Germinal center (tissue), 1 donor: ENCODE measurements at regions not wholly inside any gene's neighbourhood (a gene's known extent, or its start where the extent isn't known, plus 50 kb on each side); places are given as distances from the start of the nearest gene placed in this dataset.
"Not testable (repeated sequence)": the region's sequence is repeated elsewhere in the genome, so short reads cannot be mapped to it uniquely, and the experiment has no call there.

Experiments
- DNase-seq: peaks from one replicate; pipeline ENCODE4 v3.0.0; 2012; ENCODE audit warnings: mixed read lengths, low spot score

DNA sequence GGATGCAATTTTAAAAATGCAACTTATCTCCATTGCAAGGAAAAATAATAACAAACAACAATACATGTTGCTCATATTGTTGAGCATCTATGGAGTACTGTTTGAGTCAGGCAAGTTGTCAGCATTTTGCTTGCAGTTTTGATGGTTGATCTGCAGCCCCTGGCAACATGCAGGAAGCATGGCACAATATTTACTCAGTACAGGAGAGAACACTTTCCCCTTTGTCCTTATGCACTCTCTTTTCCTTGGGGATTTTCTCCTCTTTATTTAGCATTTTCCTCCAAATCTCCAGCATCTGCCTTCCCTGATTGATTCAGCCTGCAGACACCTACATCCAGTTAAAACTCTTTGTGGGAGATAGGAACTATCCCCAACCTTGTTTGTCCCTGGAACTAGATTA lies 620.5 kb upstream of the LRRN3 start:
- no peak for DNase-seq

DNA sequence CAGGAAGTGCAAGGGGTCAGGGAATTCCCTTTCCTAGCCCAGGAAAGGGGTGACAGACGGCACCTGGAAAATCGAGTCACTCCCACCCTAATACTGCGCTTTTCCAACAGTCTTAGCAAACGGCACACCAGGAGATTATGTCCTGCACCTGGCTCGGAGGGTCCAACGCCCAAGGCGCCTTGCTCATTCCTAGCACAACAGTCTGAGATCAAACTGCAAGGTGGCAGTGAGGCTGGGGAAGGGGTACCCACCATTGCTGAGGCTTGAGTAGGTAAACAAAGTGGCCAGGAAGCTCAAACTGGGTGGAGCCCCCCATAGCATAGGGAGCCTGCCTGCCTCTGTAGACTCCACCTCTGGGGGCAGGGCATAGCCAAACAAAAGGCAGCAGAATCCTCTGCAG lies 618.5 kb upstream of the LRRN3 start:
- DNase-seq = not testable (repeated sequence)

- DNase-seq = no peak
These were observed 610.0 kb upstream of the LRRN3 start for GRCh38 chr7:110480964-110481363.

DNA sequence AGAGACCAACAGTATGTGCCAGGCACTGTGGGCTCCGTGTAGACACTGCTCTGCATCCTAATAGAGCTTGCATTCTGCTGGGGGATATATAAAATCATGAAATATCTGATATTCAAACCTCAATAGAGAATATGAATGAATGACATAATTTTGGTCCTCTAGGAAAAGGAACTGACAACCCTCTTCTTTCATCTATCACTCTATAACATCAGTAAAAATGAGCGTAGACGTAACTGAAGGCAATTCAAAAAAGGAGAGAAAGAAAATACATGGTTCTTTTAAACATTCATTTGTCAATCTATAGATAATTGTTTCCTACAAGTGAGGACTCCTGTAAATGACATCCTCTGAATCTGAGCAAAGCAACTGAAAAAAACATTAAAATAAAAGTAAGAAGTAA lies 607.4 kb upstream of the LRRN3 start:
- DNase-seq = no peak

- no peak for DNase-seq
These were observed 606.6 kb upstream of the LRRN3 start for GRCh38 chr7:110484356-110484755.

DNA sequence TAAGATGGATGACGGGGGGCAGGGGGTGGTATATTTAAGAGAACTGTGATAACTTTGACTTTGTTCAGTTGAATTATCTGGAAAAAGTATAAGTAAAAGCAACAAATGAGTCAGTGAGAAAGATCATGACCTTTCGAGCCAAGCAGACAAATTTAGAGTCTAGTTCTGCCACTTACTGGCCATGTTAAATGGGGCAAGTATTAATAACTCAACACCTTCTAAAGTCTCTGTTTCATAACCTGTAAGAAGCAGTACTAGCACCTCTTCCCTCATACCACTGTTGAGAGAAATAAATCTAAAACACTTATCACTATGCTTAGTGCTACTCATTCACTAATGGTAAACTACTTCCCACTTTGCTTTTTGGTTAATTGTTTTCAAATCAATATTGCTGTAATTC lies 604.4 kb upstream of the LRRN3 start:
- DNase-seq = no peak

GRCh38 chr7:110502888-110503465 lies 588.0 kb upstream of the LRRN3 start:
- DNase-seq = no peak

DNA sequence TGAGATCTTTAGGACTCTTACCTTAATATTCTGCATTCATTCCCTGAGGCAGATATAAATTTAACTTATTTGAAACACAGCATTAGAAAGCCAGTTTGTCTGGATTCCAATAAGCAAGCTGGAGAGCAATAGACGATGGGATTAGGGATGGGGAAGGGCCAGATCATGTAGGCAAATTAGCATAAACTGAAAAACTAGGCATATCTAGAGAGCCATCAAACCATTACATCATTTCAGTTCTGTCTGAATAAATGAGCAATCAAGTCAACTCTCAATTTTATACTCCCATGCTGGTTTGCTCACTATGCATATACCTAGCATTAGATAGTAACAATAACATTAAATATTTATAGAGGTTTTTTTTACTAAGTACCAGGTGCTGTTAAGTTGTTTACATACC lies 583.6 kb upstream of the LRRN3 start:
- DNase-seq = no peak

DNA sequence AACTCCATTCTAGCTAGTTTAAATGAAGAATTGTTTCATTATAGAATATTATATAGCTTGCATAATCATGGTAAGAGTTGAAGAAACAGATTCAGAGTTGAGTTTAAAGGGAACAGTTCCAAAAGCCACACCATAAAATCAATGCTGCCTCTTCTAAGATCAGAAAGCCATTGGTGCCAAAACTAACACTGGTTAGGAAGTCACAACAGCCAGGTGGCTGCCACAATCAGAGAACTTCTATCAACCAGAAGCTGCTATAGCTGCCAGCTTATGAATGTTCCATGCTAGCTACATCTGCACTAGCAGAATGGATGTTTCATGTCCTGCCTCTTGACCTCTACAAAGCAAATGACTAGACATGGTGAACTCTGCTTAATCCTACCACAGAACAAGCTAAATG lies 583.1 kb upstream of the LRRN3 start:
- DNase-seq = no peak

DNA sequence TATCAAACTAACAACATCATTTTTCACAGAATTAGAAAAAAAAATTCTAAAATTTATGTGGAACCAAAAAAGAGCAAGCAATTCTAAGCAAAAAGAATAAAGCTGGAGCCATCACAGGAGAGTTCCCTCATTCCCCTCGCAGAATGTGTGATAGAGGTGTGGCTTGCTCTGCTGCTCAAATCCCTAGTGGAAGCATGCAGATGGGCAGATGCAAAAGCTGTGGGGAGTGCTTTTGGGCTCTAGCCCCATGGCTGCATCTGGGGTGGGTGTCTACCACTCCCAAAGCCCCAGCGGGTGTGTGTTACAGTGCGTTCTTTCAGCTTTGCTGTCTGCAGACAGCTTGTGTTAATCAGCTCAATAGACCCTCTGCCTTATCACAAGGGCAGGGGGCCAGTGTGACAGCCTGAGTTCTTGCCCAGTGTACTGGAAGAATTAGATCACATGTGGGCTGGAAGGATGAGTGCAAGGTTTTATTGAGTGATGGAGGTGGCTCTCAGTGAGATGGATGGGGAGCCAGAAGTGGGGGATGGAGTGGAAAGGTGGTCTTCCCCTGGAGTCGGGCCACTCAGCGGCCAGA lies 575.9 kb upstream of the LRRN3 start:
- not testable (repeated sequence) for DNase-seq

DNA sequence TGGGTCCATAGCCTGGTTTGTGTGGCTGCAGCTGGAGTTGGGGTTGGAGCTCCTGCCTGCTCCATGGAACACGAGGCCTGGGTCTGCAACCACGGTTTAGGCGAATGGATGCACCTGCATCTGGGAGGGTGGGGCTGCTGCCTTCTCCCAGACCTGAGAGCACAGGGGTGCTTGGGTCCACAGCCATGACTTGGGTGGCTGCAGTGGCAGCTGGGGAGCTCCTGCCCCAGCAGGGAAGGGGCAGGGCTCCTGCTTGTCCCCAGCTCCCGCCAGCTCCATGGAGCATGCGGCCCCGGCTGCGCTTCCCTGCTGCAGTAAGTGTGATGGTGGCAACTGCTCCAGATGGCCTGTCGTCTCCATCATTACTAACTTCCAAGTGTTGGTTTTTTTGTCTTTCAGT lies 571.1 kb upstream of the LRRN3 start:
- DNase-seq = no peak

DNA sequence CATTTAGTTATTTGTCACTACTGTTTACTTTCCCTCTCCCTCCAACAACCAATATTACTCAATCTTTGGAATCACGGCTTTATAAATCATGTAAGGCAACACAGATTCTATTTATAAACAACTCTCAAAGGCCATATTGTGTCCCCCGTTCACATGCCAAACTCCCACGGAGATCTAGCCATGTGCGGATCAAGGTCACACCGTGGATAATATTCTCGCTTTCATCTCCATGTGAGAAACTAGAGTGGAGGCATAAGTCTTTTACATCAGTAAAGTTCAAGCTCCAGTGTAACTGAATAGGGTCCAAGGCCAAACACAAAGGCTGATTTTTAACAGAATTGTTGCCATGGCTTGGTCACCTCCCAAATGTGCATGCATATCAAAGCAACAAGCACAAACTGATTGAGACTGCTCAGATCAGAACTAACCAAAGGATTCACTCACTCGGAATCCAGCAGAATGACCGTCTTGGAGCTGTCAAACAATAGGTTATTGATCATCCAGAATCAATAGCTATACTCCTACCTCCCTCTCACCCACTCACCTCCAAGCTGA lies 569.5 kb upstream of the LRRN3 start:
- no peak for DNase-seq

DNA sequence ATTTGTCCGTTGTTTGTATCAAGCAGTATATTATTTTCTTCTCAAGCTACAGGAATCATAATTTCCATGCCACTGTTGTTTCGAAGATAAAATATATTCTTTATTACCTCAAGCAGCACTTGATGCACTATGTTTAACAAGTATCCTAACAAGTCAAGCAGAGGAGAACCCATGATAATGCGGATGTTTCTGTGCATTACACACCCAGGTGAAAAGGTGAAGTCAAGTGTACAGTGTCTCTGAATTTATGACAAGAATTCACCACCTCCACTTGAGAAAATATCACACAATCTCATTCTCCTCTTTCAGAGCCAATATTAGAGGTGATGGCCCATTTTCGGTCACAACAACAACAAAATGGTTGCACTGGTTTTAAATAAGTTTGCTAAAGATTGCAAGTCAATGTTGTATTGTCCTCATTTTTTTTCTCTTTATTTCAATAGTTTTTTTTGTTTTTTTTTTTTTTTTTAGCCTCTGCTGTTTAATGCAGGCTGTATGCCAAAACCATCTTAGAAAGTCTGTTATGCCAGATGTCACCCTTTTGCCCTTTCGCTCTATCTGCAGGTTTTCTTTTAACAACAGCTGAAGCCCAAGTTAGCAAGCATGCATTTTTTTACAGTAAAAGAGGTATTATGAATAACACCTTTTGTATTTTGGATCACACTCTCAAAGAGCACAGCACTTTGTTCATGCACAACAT lies 568.7 kb upstream of the LRRN3 start:
- DNase-seq = no peak

GRCh38 chr7:110522761-110523200 lies 568.1 kb upstream of the LRRN3 start:
- DNase-seq = no peak

DNA sequence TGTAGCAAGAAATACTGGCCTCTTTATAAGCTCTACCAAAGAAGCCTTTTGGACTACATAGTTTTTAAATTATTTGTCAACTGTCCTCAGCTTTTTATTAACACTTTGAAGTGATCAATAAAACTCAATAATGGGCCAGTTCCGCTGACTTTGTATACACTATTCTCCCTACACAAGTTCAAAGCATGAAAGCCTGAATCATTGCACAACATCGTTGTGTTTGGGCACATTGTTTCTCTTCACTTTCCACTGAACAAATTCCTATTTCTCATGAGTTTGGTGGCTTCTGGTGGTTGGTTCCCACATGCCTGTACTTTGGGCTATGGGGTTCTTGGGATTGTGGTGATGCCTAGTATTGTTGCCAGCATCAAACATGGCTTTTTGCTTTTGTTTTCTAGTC lies 561.8 kb upstream of the LRRN3 start:
- no peak for DNase-seq

GRCh38 chr7:110531186-110531585 lies 559.7 kb upstream of the LRRN3 start:
- no peak for DNase-seq

DNA sequence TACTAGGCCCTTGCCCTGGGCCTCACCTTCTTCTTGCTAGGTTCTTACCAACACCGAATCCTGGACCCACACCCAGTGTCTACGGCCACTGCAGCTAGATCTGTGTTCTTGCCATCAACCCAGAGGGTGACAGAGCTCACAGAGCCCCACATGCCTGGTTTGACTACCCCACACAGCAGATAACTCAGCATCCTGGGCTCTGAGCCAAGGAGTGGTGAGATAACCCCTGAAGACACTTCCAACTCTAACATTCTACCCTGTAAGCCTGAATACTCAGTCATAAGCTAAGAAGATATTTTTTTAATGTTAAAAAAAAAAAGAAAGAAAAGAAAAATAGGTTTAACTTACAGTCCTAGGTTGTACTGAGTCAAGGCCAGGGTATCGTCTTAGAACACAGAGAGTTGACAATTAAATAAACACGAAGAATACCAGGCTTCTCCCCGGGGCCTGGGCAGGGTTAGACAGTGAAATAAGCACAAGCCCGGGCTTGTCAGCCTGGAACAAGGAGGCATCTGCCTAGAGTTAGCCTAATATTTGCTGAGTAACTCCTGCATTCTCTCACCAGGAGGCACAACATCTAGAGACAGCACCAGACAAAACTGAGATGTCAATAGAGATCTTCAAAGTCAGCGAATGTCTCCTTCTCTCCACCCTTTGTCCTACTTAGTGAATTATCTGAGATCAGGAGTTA lies 556.5 kb upstream of the LRRN3 start:
- DNase-seq = no peak

GRCh38 chr7:110539216-110539615 lies 551.7 kb upstream of the LRRN3 start:
- no peak for DNase-seq

DNA sequence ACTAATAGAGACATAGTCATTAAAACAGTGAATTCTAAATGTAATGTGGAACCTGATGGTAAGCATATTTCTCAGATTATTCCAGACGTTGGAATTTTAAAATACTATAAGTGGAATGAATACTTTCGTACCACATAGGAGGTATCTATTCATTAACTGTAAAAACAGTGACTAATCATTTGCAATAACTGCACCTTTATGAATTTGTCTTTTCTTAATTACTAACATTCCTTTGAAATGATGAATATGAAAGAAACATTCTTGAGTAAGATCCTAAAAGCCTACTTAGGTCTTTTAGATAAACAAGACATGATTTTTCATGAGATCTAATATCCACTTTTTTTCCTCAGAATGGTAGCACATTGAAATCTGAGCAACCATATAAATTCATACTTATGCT lies 549.0 kb upstream of the LRRN3 start:
- DNase-seq = no peak

DNA sequence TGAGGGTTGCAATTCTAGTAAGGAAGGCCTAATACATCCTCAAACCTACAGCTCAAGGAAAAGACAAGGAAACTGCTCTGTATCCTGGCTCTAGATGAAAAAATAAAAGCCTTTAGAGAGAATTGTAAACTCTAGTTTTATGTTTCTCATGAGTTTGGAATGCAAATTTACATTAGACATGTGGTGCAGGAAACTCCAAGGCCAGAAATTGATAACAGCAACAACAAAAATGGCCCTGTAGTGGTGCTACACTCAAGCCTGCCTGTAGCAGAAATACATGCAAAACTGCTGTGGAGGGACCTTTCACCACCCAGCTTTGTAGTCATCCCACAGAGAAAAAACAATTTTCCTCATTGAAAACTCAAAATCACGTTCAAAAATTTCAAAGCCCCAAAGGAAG lies 546.7 kb upstream of the LRRN3 start:
- no peak for DNase-seq

DNA sequence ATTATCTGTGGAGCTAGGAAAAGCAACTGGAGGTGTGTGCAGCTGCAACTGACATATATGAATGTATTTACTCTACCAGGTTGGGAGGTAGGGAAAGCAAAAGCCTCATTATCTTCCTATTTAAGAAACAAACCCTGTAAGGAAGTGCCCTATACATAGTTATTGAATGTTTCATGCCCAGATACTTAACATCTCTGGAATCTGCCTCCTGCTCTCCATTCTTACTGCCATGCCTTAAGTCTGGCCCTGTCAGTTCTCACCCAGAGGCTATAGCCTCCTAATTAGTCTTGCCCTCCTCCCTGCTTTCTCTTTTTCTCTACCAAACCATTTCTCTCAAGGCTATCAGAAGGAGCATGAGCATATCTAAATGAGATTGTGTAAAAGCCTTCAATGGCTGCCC lies 542.6 kb upstream of the LRRN3 start:
- DNase-seq = no peak

- DNase-seq = no peak
These were observed 533.8 kb upstream of the LRRN3 start for GRCh38 chr7:110557136-110557535.

- not testable (repeated sequence) for DNase-seq
These were observed 527.6 kb upstream of the LRRN3 start for GRCh38 chr7:110563286-110563685.
